T-helper 2 cell (primary cell): ENCODE measurements at regions not wholly inside any gene's neighbourhood (a gene's known extent, or its start where the extent isn't known, plus 50 kb on each side); places are given as distances from the start of the nearest gene placed in this dataset.

Experiments used
- DNase-seq, 5 experiments: peaks; one replicate each; pipeline versions ENCODE4 v3.0.0 to v3.0.0-alpha.2; 2012 to 2022

DNA sequence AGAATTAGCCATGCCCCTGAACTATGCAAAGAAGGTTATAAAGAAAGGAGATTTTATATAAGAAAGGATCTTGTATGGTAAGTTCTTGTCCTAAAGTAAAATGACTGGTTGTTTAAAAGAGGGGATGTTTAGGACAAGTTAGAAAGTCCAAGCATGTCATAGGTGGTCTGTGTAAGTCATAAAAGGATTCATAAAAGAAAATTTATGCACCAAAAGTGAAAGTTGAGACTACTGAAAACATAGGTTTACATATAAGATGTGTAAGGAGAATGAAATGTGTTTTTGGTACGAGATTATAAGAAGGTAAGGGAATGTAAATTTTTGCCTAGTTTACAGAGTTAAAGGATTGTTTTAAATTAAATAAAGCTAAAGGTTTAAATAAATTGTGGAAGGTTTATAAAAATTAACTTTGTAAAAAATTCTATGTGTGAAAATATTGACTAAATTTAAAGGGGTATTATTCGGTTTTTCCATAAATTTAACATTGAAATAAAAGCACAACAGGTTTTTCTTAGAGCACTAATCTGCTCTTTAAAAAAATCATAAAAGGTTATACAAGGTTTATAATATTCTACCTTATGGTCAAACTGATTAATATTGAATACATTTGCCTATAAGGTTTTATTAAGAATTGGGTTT, 93.6 kb upstream of the UST start:
- no peak for DNase-seq

- DNase-seq, result no peak
These were observed 89.8 kb upstream of the UST start for GRCh38 chr6:148657048-148657447.

DNA sequence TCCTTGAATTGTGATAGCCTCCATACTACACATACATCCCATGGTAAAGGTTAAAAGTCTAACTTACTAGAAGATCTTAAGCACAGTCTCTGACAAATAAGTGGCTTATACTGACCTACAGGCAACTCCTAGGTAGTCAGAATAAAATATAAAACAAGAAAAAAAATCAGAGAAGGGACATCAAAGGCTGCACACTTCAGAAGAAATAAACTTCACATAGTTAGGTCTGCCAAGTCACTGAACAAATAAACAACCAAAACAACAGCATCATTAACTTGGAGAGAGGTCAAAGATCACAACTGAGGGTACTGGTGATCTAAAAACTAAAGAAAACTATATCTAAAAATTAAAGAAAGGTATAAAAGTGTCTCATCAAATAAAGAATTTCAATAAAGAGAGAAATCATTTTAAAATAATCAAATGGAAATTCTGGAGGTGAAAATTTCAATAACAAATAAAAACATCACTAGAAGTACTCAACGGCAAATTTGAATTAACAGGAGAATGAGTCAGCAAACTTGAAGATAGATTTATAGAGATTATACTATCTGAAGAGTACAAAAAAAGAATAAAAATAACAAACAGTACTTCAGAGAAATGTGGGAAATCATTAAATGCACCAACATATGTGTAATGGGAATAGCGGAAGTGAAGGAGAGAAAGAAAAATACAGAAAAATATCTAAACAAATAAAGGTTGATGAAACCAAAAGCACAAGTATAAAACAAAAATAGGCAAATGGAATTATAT, 88.0 kb upstream of the UST start:
- no peak for DNase-seq

DNA sequence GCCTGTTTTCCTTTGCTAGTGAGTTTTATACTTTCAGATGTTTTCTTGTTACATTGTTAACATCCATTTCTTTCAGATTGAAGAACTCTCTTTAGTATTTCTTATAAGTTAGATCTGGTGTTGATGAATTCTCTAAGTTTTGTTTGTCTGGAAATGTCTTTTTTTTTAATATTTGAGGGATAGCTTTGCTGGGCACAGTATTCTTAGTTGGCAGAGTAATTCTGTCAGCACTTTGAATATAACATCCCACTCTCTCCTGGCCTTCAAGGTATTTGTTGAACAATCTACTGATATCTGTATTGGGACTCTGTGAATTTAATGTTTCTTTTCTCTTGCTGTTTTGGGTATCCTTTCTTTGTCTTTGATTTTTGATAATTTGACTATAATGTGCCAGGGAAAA, 79.4 kb upstream of the UST start:
- DNase-seq, result no peak

- DNase-seq, result no peak
These were observed 75.7 kb upstream of the UST start for GRCh38 chr6:148671085-148671484.

DNA sequence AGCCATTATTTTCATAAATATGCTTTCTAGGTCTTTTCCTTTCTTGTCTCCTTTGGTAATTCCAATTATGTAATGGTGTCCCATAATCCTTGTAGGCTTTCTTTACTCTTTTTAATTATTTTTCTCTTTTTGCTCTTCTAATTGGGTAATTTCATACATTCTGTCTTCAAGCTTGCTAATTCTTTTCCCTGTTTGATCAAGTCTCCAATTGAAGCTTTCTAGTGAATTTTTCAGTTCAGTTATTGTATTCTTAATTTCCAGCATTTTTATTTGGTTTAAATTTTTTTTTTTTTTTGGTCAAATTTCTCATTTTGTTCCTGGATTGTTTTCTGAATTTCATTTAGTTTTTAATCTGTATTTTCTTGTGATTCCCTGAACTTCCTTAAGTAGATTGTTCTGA, 74.9 kb upstream of the UST start:
- no peak for DNase-seq

DNA sequence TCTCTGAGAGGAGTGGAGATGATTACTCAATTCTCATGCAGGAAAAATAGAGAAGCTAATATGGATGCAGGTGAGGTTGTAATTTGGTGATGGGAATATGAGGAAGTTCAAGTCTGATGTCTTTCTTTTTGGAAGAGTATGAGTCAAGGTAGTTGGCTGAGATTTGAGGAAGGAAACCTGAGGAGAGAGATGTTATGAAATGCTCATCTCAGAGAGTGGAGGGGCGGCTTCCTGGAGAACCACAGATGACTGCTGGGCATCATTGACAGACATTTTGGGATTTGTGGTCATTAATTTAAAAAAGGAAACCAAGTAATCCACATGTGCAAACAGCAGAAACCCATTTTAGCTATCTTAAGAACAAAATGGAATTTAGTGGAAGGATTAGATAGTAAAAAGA, 72.5 kb upstream of the UST start:
- DNase-seq, result no peak

DNA sequence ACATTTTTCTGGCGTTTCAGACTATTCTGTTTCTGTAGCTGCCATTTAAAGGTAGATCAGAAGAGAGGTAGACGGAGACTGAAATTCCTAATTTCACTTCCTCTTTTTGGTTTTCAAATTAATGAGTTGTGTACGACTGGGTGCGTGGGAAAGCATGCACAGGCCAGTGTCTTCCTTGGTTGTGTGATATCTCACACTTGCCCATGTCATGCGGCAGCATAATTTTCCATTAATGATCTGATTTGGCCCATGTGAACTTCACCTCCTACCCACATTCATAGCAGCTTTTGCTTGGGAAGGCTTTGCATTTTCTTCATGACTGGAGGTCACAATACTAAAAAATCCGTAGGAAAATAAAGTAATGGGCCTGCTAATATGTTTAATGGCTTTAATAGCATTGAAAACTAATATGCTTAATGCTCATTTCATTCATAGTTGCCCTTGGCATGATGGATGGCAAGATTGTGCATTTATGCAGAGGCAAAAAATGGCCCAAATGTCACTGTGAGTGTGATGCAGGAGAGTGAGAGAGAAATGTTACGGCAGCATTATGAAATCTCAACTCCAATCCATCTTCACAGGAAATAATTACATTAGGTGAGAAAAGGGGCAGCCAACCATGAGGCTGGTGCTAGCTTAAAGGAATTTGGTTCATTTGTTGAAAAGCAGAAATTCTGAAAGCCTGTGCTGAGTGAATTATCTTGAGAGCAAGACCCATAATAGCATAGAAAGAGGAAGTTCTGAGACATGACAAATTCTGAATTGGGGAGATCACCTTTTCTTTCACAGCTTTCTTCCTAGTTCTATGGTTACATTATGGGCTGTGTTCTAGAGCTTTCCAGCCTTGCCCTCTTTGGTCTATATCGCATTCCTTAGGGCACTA, 69.0 kb upstream of the UST start:
- no peak for DNase-seq

DNA sequence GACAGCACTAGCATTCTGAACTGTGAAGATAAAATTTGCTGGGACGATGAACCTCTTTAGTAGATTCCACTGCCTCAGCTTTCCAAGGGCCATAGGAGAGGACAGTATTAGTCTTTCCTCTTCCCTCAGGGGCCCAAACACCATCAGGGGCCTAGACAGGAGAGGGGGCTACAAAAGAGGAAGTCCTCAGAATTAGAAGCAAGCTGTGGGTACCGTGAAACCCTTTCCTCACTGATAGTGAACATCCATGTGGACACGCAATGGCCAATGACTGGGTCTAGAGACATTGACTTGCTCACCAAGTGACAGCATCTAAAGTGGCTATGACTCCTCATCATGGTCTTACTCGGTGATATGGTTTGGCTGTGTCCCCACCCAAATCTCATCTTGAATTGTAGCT, 68.1 kb upstream of the UST start:
- no peak for DNase-seq

- DNase-seq, result no peak
These were observed 65.2 kb upstream of the UST start for GRCh38 chr6:148681666-148682065.

DNA sequence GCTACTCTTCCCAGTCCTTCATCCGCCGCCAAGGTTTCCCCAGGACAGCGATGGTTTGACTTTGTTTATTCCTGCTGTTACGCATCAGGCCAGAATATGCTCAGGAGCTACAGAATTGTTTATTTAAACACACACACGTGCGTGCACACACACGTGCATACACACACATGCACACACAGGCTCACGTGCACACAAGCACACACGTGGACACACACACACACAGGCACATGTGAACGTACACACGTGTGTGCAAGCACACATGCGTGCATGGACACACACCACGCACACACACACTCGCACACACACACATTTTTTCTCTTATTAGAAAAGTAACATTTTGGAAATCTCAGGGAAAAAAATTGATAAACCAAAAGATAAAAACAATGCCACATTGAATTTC, 64.6 kb upstream of the UST start:
- DNase-seq, result no peak

GRCh38 chr6:148682990-148683389, 63.8 kb upstream of the UST start:
- DNase-seq, result no peak

DNA sequence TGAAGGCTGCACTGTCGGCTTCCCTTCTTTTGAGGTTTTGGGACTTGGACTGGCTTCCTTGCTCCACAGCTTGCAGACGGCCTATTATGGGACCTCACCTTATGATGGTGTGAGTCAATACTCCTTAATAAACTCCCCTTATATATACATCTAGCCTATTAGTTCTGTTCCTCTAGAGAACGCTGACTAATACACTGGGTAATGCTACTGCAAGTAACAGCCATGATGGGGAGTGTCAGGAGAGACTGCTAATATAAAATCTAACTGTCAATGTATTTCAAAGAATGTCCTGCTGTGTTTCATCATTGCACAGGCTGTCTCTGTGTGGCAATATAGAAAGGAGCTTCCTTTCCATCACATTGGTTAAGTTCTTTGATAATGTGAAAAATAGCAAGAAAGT, 57.7 kb upstream of the UST start:
- no peak for DNase-seq

GRCh38 chr6:148693882-148694484, 52.8 kb upstream of the UST start:
- no peak for DNase-seq
